Esophagus mucosa (tissue), 1 donor: ENCODE measurements at regions not wholly inside any gene's neighbourhood (a gene's known extent, or its start where the extent isn't known, plus 50 kb on each side); places are given as distances from the start of the nearest gene placed in this dataset.
A peak's percentile ranks its signal among the peaks of the same experiment; 100 is the strongest.

Source experiments
- ATAC-seq: fragments of 200-7000 bp; cut with Tn5 transposase; one replicate; pipeline ENCODE4 v1.9.1; 2020
- donor health status: DM: yes; HTN: yes; CAD: no.

DNA sequence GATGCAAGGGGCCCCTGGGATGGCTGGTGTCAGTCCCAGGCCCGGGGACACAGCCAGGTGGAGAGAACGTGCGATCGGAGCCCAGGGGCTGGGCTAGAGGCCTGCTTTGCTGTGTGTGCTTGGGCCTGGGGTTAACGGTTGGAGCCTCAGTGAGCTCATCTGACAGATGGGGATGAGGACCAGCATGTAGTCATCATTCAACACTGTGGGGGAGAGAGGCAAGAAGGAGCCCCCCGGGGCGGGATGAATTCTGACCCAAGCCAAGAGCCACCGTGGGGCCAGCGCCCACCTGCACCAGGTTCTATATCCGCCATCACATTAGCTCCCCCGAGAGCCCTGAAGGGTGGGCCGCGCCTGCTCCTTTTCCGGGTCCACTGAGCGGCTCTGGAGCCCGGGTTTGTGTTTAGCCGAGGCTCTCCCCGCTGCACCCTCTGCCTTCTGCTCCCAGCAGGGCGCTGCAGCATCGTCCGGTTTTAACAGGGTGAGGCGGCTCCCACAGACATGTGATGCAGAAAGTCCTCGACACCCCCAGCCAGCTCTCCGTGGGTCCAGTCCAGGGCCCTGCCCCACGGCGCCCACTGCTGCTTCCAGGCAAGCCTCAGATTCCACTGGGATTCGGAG is 365.7 kb downstream of the SEC14L1 start:
- no peak for ATAC-seq

DNA sequence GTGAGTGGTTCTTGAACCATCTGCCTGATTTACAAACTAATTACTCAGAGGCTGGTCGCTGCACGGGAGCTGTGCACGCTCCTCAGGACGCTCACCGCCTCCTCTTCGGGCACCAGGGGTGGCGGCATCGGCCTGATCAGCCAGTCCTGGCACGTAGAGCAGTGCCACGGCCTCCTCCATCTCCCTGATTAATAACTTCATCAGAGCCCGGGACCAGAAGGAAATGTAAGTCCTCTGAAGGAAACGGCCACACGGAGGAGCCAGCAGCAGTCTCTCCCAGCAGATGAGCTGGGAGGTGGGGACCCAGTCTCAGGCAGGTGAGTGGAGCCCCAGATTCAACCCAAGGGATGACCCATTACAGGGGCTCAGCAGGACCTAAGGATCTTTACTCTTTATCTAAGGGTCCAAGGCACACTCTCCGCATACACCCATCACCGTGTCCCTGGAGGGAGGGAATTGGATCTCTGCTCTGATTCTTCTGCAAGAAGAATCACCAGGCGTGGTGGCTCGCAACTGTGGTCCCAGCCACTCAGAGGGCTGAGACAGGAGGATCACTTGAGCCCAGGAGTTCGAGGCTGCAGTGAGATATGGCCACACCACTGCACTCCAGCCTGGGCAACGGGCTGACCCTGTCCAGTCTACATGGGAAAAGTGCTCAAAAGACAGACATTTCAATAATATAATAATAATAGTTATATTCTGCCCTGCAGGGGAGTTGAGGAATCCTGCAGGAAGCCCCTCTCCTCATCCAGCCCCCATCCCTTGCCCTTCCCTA is 366.5 kb downstream of the SEC14L1 start:
- ATAC-seq = peak; percentile 41

DNA sequence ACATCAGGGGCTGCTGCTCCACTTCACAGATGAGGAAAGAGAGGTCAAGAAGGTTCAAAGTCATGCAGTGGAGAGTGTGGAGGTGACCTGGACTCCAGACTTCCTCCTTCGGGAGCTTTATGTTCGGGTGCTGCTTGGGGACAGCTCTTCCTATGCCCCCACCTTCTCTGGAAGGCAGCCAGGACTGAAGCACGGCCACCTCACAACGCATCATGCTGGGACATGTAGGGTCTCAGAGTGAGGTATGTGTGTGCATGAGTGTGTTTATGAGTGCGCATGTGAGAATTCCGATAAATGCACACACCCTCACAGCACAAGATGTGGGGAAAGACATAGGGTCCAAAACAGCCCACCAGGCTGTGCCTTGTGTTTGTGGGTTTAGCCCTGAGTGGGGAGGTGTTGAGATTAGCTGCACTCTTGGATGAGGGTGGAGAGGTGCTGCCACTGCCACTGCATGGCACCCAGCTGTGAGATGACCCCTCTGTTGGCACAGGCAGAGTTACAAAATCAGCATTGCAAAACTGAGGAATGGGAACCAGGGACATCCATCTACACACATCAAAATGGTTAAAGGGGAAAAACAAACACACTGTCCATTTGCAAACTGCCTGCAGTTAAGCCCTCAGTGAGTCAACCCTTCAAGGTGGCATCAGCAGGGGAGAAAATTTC is 367.4 kb downstream of the SEC14L1 start:
- no peak for ATAC-seq

DNA sequence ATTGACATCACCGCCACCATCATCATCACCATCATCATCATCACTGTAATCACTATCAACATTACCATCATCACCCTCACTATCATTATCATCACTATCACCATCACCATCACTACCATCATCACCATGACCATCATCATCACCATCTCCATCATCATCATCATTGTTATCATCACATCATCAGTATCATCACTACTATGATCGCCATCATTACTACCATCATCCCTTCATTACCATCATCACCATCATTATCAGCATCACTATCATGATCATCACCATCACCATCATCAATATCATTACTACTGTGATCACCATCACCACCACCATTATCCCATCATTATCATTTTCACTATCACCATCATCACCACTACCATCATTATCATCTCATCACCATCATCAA is 368.3 kb downstream of the SEC14L1 start:
- no peak for ATAC-seq

DNA sequence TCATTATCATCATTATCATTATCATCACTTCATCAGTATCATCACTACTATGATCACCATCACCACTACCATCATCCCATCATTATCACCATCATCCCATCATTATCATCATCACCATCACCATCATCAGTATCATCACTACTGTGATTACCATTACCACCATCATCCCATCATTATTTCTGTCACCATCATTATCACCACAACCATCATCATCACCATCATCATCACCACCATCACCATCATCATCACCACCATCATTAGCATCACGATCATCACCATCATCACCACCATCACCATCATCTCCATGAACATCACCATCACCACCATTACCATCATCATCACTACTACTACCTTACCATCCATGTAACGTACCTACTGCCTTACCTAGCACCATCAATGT is 368.8 kb downstream of the SEC14L1 start:
- no peak for ATAC-seq

DNA sequence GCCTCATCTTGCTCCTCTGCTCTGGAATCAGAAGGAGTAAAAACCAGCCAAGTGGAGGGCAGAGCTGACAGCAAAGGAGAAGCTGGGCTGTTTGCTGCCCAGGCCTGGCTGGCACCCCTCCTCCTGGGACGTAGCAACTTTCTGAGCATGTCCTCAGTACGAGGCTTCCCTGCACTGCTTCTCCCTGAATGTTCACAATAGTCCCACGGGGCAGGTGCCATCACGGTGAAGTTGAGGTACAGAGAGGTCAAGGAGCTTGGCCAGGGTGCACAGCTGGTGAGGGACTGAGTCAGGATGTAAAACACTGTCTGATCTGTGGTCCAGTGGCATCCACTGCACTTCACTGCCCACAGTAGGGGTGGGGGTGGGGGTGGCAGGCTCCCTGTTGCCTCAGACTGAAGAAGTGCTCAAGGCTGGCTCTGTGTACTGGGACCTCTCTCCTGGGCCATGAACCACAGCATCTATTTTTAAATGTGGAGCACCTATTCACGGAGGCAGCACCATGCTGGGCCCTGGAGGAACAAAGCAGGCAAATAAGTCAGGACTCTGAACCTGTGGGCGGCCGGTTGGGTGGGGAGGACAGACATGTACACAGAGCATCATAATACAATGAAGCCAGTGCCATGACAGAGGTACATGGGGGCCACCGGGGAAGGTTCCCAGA is 369.5 kb downstream of the SEC14L1 start:
- no peak for ATAC-seq

DNA sequence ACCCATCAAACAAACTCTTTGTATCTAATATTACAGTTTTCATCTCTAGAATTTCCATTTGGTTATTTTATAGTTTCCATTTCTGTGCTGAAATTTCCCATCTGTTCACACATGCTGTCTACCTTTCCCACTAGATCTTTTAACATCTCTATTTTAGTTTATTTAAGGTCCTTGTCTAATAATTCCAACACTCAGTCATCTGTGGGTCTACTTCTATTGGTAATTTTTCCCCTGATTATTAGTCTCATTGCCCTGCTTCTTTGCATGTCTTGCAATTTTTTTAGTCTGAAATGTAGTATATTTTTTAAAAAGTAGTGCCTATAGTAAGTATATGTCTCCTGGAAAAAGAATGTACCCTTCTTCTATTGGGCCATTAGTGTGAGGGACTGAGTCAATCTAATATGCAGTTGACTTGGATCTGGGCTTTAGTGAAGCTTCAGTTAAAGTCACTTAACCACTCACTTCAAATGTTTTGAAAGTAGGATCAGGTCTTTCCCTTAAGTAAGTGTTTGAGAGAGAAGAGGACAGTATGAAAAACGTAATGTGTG is 370.8 kb downstream of the SEC14L1 start:
- ATAC-seq = no peak

DNA sequence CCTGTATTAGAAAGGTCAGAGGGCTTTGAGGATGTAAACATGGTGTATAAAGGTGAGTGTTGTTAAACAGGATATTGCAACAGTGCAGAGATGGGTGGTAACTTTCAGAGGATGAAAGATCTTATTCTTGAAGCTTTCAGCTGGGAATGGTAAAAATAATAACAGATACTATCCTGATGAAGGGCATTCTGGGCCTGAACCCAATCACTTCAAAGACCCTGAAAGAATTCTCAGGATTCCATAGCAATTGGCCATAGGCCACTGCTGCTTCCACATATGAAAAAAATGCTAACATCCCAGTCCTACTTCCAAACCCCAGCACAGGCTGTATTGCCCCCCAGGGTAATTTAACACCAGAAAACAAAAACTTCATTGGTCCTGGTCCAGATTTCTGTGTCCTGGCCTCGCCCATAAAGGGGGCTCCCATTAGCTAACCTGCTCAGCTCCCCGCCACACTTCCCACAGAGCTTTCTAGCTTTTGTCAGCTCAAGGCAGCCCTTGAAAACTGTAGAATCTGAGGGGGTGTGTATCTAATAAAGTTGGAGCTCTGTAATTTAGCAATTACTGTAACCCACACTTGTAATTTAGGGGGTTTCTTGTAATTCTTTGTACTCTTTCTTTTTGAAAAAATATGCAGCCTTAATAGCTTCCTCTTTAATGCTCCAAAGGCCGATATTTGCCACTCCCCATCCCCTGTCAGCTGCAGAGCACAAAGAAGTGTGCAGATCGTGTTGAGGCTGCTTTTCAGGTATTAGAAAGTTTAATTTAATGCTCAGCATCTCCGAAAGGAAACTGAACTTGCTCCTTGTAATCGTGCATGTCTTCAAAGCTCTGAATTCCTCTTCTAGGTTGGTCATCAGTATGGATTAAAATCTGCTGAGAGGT is 371.5 kb downstream of the SEC14L1 start:
- peak; percentile 29 for ATAC-seq

DNA sequence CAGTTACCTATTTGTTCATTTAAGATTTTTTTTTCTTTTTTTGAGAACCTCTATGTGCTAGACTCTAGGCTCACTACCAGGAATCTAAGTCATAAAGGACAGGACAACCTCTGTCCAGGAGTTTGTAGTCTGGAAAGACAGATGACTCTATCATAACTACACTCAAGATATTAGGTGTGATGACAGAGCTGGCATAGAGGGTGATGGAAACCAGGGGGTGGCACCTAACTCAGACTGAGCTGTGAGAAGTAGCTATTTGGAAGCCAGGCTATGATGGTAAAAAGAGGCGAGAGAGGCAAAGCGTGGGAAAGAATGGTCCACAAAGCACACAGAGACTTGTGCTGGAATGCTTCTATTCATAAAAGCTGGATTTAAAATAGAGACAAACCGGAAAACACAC is 372.3 kb downstream of the SEC14L1 start:
- peak; percentile 27 for ATAC-seq

DNA sequence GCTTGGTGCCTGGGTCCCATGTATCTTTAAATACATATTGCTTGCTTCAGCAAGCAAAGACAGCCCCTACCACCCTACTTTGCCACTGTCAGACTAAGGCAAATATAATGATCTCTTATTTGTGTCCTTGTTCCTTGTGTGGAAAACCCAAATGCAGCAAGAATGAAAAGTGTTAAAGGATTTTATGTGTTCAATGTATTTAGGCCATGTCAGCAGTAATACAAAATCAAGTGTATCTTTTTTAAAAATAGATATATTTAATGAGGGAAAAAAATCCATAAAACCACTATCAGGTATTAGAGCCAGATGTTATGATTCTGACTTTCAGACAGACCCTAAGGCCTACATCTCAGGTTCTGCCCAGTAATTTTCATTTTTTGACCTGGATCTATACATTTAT is 374.5 kb downstream of the SEC14L1 start:
- no peak for ATAC-seq

DNA sequence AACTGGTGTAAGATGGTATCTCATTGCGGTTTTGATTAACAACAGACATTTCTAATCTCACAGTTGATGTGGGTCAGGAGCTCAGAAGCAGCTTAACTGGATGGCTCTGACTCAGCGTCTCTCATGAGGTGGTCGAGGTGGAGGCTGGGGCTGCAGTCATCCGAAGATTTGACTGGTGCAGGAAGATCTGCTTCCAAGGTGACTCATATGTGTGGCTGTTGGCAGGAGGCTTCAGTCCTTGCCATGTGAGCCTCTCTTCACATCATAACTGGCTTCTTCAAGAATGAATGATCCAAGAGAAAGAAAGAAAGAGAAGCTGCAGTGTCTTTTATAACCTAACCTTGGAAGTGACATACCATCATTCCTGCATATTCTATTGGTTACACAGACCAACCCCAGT is 376.1 kb downstream of the SEC14L1 start:
- ATAC-seq = no peak

DNA sequence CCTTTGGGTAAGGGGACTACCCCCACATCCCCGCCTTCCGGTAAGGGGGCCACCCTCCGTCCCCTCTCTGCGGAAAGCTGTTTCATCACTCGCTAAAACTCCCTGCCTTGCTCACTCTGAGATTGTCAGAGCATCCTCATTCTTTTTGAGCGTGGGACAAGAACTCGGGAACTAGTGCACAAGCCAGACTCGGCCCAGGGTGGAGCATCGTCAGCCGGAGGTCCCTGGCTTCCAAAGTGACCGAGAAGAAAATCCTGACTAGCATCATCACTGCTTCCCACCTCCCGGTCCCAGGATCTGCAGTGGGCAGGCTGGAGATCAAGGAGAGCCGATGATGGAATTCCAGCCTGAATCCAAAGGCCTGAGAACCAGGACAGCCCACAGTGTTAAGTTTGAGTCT is 380.3 kb downstream of the SEC14L1 start:
- no peak for ATAC-seq

DNA sequence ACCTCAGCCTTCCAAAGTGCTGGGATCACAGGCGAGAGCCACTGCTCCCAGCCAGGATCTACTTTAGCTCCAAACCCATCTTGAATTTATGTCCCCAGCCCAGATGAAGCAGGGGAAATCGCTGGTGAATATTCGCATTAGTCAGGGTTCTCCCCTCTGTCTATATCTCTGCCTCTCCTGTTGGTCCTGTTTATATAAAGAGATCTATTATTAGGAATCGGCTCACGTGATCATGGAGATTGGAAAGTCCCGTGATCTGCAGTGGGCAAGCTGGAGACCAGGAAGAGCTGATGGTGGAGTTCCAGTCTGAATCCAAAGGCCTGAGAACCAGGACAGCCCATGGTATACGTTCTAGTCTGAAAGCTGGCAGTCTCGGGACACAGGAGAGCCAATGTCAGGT is 382.8 kb downstream of the SEC14L1 start:
- ATAC-seq = no peak

DNA sequence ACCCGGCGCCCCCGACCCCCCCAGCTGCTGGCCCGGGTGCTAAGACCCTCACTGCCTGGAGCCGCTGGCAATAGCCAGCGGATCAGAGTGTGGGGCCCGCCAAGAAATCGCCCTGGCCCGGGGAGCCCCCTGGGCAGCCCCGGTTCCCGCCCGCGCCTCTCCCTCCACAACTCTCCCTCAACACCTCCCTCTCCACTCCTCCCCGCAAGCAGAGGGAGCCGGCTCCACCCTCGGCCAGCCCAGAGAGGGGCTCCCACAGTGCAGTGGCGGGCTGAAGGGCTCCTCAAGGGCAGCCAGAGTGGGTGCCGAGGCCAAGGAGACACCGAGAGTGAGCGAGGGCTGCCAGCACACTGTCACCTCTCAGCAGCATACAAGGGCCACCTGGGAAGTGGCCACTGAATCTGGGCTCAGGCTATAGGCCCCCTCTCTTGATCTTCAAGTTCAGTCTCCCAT is 385.5 kb downstream of the SEC14L1 start:
- peak; percentile 14 for ATAC-seq

DNA sequence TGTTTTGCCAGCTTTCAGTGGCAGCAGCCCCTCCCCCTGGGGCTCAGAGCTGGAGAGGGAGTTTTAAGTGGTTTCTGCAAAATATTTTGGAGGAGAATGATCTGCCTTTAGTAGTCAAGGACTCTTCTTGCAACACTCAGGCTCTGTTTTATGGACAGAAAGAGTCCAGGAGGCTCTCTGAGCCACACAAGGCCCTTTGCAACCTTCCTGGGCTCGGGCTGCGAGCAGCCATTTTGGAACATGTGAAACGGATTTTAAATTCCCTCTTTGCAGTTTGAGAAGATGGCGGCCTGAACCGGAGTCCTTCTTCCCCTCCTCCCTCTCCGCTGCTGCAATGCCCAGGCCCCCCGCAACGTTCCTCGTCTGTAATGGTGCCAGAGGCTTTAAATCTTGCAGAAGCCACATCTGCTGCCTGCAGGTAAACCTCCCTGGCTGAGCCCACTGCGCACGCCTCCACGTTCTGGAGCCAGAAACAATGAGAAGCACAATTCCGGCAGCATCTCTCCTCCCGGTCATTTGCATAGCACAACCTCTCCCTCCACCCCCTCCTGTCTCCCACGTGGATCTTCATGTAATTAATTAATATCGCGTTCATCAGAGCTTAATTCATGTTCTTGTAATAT is 386.1 kb downstream of the SEC14L1 start:
- no peak for ATAC-seq

DNA sequence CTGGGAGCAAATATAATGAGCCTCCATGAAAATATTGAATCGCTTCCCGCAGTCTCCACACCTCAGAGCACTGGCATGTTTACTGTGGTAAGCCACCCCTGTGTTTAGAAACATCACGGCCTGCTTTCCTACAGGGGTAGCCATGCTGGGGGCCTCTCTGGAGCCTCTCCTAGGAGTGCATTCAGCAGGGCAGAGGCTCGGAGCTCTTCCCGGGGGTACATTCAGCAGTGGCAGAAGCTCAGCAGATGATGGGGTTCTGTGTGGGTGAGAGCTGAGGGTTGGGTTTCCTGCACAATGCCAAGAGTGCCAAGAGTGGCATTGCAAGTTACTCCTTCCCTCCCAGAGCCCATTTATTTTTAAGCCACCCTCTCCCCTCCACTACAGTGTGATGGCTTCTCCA is 386.6 kb downstream of the SEC14L1 start:
- no peak for ATAC-seq

DNA sequence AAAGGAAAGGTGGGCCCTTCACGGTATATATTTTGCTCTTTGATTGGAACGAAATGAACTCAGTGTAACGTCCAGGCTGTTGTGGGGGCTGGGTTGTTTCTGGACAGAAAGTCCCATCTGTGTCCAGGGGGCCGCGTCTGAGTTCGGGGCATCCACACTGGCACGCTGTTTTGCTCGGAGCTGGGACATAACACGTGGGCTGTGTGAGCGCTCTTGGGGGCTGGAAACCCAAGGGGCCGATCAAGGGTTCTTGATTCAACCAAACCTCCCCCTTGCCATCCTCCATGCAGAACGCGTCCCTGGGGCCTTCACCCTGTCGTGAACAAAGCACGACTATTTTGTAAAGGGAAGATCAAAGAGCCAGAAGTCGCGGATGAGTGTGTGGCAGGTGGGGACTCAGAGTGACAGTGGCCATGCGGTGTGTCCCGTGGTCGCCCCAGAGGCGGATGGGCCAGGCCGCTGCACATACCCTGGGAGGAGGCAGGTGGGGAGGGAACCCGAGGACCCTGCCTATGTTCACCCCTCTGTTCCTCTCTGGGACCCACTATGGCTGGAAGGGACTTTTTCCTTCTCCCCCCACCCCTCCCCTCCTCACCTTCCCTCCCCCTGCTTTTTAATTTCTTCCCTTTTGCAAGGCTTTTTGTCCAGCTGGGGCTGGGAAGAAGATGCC is 387.2 kb downstream of the SEC14L1 start:
- no peak for ATAC-seq

DNA sequence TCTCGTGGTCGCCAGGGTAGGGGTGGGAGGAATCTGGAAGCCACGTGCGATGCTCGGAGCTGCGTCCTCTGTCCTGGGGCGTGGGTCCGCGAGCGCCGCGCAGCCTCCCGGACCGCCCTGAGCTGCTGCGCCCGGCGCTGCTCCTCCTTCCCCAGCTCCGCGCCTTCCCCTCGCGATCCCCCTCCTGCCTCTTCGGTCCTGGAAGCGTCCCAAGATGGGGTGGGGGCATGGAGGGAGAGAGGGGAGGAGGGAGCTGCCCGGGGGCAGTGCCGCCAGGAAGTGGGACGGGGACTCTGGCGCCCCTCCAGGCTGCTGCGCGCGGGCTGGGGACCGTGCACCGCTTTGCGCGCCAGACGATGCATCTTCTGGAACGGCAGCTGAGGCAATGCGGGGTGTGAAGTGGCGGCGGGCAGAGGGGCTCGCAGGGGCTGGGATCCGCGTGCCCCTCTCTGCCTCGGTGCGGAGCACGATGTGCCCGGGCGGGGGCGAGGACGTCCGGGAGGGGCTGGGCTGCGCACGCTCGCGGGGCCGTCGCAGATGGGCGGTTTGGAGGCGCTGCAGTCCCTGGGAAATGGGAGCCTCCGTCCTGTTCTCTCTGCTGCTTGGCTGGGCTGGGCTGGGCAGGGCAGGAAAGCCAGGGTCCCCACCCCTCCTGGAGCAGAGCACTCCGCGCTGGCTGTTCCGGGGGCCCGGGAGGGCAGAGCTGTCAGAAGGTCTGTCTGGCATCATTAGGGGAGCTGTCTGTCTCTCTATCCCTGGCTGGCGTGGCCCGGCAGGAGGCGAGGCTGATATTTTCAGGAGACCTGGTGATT is 388.0 kb downstream of the SEC14L1 start:
- ATAC-seq = peak; percentile 18

DNA sequence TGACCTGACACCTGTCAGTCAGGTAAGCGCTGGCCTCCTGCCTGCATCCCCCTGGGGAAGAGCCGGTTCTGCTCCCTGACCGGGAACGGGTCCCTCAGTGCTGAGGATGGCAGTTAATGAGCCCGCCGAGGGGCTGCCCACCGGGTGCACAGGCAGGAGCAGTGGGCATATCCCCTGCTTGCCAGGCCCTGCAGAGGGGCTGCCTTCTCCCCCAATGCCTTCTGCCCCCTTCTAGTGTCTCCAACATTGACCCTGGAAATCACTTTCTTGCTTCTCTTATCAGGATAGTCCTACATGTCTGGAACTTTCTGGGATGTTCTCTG is 388.5 kb downstream of the SEC14L1 start:
- no peak for ATAC-seq

DNA sequence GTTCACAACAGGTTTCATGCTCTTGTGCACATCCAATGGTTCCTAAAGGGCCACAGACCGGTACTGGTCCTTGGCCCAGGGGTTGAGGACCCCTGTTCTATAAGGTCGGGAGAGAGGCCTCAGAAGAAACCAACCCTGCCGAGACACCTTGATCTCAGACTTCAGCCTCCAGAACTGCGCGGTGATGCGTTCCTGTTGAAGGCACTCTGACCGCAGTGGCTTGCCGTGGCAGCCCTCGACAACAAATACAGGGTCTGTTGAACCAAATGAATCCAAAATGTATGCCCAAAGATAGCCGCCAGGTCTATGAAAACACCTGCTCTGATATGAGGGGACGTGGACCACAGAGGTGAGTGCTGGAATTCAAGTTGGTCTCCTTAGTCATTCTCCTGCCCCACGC is 389.8 kb downstream of the SEC14L1 start:
- ATAC-seq = no peak
